GM19238 (cell line): ENCODE measurements at regions not wholly inside any gene's neighbourhood (a gene's known extent, or its start where the extent isn't known, plus 50 kb on each side); places are given as distances from the start of the nearest gene placed in this dataset.
"Not testable (repeated sequence)": the region's sequence is repeated elsewhere in the genome, so short reads cannot be mapped to it uniquely, and the experiment has no call there.

Experiments used
- DNase-seq: peaks from one replicate; pipeline ENCODE4 v3.0.0; 2011; ENCODE audit warnings: low spot score; ENCODE audit not compliant: insufficient read length

DNA sequence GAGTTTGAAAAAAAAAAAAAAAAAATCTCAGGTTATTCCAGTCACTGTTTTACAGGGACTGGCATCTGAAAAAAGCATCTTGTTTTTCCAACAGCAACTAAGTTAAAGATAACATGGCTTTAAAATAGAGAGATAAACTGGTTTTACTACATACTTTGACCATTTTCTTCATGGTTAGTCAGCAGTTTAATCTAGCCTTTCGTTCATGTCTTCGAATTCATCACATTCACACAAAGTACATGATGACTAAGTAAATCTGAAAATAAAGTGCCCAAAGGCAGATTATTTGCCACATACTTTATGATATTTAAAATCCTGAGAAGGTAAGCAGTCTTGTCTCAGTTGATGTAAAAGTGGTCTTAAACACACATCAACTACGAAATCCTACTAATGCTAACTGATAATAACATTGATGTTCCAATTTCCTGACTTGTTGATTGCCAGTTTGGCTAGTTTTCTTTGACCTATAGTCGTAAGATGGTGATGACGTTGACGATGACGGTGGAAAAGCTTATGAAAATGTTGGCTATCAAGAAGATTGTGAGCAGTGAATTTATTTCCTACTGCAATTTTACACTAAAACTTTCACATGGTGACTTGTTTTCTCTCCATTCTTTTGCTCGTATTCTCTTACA, 540.5 kb upstream of the BOD1L1 start:
- DNase-seq, result no peak

DNA sequence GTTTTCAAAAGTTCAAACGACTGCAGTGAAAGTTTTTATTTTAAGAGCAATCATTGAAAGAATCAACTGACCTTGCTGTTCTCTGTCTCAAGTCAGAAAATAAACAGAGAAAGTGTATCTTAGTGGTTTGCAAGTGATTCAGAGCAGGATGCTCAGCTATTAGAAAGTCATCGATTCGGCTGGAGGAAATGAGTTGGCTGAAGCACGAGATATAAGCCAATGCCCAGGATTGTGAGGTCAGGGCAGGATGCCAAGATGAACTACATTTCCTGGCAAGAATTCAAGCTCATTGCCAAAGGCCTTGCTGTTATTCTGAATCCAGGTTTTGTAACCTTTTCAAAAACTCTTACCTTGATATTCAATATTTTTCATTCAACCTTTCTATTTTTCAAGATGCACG, 541.4 kb upstream of the BOD1L1 start:
- DNase-seq, result no peak

DNA sequence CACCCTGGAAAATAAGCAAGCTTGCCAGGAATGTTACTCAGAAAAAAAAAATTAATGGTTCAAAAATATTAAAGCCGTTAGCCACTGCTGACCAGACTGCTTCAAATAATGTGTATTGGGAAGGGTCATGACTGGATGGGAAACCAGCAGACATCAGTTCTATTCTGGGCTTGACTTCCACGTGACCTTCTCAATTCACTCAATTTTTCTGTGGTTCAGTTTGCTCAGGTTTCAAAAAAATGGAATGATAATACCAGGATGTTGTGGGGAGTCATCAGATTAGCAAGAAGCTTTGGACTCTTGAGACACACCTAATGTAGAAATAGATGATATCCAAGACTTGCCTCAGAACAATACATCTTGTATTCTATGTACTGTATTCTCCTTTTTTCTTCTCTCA, 541.9 kb upstream of the BOD1L1 start:
- no peak for DNase-seq

DNA sequence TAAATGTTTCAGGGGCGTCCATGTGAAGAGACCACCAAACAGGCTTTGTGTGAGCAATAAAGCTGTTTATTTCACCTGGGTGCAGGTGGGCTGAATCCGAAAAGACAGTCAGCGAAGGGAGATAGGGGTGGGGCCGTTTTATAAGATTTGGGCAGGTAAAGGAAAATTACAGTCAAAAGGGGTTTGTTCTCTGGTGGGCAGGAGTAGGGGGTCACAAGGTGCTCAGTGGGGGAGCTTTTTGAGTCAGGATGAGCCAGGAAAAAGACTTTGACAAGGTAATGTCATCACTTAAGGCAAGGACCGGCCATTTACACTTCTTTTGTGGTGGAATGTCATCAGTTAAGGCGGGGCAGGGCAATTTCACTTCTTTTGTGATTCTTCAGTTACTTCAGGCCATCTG, 542.4 kb upstream of the BOD1L1 start:
- not testable (repeated sequence) for DNase-seq

DNA sequence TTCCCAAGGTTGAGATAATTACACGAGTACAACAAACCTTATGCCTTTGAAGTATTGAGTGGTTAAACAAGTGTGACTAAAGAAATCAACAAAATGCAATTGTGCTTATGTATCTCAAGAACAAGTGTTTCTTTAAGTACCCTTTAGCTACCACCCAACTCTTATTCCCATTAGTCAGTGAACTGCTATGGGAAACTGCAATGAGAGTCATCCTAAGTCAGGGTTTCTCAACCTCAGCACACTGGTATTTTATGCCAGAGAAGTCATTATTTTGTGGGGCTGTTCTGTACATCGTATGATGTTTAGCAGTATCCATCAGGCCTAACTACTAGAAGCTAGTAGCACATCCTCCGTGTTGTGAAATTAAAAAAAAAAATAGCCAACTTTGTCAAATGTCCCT, 549.1 kb upstream of the BOD1L1 start:
- no peak for DNase-seq

DNA sequence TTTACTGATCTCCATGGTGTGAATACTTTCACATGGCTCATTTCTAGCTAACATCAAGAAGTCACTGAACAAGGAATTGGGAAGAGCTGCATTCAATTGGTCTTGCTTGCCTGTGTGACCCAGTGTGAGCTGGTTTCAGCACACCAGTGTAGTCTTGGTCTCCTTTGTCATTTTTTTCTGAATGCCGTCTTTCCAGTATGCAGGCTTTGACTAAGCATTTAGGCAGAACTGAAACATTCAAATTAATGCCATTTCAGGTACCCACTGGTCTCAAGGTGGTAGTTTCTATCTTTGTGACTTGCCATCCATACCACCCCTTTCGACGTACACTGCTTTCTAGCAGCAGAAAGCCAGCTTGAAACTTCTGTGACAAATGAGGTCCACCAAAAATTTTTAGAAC, 550.5 kb upstream of the BOD1L1 start:
- DNase-seq, result no peak

DNA sequence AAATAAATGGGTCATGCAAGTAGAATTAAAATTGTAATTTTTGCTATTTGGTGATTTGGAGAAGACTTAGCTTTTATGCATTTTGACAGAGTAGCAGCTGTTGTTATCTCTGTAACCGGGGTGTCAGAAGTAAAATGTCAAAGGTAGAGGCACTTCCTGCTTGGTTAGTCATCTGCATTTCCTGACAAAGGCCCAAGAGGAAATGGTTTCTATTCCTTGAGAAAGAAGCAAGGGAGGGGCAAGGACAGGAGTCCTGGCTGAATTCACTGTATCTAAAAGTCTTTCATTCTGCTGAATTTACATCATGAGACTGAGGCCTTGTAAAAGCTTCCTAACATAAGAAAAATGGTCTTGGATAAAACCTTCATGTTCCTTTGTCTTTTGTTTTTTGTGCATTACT, 550.9 kb upstream of the BOD1L1 start:
- no peak for DNase-seq

DNA sequence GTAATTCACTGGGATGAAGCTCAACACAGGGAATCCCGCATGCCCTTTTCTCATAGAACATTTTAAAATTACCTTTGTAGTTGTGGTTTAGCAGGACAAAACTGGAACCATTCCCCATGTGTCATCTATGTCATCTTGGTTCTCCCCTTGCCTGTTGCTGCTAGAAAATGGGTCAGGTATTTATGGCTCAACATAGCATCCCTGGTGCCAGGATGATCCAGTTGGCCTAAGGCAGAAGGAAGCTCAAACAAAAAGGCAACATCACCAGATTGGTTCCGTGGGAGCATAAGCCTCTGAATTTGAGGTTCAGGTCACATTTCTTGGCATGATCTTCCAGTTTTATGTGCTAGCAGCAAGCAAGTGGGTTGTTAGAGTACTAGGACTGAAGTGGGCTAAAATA, 552.6 kb upstream of the BOD1L1 start:
- no peak for DNase-seq

DNA sequence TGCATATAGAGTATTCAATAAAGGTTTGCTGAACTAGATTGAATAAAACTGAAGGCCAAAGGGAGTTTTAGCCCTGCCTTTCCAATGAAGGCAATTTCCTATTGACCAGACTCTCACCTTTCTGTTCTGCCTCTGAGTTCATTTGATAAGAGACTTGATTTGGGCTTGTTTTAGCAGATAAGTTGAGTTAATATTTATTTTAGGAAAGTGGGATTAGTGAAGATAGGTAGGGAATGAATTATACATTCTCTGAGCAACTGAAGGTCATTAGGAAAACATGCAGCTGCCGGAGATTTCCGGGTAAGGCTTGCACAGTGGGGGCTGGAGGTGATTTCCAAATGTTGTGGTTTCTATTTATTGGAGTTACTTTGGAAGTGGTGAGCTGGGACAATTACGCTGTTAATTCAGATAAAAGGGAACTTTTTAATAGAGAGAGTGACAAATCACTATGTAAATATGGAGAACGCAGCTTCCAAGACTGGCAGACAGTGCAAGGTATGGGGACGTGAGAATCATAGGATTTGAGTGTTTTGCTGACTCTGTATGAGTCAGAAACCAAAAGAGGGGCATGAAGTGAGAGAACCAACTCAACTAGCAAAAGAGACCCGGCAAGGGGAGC, 553.6 kb upstream of the BOD1L1 start:
- no peak for DNase-seq

DNA sequence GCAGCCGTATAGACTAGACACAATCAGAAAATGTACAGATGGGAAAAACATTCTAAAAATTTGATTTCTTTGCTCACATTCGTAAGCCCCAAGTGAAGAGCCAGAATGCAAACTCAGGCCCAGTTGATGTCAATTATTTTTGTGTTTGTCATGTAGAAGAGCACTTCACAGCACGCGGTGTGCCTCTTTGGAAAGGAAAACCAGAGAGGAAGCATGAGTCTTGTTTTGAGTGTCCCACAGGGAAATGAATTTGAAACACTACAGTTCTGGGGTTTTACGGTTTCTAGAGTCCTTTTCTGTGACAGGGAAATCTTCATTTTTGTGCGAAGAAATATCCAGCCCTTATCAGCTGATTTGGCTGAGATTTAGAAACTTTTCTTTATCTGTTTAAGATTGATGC, 554.6 kb upstream of the BOD1L1 start:
- DNase-seq, result no peak

DNA sequence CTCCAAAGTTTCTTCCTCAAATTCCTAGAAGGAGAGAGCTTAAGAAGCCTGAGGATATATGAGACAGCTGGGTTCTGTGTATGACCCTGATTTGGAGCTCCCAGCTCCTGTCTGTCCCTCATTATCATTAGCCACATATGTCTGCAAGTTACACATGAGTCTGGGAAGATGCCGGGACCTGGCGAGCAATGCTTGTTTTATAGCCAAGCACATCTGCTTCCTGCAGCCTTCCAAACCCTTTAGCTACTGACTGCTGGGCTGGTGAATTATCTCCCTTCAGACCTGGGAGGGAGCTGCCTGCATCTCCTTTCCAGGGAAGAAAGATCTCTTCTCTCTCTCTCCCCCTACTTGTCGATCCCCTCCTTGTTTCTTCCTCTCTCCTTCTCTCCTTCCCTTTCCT, 556.7 kb upstream of the BOD1L1 start:
- DNase-seq, result no peak

DNA sequence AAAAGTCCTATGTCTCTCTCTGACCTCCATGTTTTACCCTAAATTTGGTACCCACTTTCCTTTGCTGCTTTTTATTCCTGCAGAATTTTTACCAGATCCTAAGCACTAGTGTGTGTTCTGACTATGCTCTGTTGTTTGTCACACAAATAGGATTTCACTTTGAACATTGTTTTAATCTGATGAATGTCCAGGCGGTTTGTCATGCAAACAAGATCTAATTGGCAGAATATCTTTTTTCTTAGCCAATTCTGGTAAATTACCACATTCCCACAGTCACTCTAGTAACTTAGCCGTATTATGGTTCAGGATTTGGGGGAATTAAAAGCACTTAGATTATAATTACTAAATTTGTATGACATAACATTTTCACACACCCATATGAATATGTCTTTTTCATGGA, 557.2 kb upstream of the BOD1L1 start:
- DNase-seq, result no peak

DNA sequence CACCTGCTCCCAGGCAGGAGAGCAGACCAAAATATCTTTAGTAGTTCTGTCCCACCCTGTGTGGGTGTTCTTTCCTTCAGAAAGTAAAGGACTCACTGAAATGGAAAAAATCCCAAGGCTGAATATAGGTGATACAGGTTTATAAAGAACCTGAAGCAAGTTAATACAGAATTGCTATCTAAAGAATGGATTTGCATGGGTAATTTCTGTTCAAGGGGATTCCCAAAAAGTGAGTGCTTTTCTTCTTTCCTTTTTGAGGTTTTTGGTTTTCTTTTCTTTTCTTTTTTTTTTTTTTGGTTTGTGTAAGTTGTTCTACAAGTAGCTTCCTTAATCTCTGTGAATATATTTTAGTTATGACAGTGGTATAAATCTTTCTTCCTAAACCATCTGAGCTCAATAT, 560.7 kb upstream of the BOD1L1 start:
- DNase-seq, result no peak

DNA sequence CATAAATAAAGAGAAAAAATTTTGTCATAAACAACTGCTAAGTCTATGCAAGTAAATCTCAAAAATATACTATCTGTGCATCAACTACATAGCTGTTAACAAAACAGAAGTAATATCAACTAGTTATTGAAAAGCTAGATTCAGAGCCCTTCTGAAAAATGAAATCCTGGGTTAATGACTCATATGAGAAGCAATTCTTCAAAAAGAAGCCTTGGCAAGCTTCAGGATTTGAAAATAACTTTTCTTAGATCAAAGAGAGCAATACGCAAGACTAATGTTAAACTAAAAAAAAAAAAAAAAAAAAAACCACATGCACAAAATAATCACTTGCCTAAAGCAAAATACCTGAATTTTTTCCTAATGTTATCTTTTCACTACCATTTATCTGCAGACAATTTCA, 566.1 kb upstream of the BOD1L1 start:
- DNase-seq, result no peak

DNA sequence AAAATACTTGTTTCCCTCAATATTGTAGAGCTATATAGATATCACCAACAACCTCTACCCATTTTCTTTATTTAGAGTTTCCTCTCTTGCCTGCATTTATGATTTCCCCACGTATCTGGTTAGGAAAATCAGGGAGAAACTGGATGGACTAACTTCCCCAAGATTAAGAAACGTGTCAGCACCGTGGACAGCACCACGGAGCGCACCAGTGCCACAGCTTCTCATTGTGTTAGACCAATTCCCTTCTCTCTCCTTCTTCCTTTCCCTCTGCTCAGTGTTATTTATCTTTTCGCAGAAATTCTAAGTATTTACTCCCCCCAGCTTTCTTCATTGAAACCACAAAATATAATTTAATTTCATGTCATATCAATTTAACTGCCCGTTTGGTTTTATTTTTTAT, 568.6 kb upstream of the BOD1L1 start:
- DNase-seq, result no peak

DNA sequence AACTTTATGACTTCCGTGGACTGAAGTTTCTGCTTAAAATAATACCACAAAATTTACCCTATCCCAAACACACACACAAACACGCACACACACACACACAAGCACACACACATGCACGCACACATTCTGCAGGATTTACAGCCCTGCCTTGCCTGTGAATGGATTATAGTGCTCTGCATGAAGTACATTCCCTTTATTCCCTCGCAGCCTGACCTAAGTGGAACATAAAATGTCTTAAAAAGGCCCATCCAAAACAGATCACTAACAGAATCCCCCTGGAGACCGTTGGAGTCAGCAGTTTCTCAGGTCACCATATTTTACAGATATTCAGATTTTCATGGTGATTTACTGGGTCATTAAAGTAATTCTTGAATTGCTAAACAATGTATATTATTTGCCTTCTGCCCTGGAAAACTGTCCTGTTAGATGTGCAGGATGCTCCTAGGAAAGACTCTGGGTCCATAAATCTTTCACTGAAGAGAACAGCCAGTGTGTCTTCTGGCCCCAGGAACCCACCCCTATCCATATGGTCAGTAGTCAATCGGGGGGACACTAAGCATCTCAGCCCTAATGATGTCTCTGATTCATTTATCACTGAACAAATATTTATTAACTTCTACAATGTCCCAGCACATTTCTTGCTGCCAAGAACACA, 587.7 kb upstream of the BOD1L1 start:
- DNase-seq, result no peak

DNA sequence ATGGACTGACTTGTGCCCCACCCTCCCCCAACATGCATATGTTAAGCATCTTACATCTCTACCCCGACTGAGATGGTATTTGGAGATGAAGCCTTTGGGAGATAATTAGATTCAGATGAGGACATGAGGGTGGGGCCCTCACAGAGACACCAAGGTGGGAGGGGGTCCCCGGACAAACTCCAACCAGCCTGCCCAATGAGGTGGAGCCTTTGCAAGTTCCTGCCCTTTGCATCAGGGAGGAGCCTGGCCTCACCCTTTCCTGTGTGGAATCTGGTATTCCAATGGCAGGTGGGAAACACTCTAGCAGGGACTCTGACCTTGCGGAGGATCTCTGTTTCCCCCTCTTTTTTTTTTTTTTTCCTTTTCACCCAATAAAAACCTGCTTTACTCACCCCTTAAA, 589.9 kb upstream of the BOD1L1 start:
- DNase-seq, result no peak

DNA sequence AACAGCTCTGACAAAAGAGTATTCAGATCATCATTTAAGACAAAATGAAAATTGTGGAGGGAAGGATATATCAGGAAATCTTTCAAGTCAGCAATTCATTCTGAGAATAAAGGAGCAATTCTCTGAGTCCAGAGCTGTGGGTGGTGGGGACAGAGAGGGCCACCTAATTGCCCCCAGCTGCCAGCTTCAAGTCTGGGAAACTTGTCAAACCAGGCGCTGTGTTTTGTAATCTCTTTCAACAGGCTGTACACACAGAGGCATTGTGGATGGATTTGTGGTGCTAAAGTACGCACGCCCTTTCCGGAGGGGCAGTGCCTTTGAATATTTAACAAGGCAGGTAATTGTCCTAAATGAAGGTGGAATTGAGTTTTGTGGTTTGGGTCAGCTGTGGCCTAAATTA, 591.1 kb upstream of the BOD1L1 start:
- DNase-seq, result no peak

DNA sequence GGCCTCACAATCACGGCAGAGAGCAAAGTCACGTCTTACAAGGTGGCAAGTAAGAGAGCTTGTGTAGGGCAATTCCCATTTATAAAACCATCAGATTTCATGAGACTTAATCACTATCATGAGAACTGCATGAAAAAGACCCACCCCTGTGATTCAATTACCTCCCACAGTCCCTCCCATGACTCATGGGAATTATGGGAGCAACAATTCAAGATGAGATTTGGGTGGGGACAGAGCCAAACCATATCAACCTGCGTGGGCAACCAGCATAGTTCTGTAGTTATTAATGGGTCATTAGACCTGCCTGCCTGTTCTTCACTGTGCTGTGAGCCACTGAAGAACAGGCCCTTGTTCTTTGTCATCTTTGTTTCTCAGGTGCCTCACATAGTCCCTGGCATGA, 593.7 kb upstream of the BOD1L1 start:
- no peak for DNase-seq

DNA sequence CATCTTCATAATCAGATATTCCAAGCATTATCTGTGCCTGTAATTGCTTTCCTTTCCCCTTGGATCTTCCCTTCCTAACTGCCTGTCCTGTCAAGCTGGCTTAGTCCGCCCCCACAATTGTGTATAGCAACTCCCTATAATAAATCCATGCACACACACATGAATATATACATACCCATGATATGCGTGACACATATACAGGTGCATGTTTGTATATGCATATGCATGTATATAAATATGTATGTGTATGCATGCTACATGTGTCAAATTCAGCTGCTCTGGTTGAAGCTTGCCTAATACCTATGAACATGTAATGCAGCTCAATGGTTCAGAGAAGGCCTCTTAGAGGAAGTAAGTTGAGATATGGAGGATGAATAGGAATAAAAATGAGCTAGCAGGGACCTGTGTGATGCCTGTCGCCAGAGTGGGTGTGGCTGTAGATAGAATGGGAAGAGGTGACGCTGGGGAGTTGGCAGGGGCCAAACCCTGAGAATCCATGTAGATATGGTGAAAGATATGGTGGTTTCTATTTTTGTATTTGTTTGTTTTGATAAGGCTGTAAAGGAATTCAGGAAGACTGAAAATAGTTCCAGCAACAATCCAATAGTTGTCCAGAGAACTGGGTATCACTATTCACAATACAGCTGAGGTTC, 595.0 kb upstream of the BOD1L1 start:
- DNase-seq, result no peak

DNA sequence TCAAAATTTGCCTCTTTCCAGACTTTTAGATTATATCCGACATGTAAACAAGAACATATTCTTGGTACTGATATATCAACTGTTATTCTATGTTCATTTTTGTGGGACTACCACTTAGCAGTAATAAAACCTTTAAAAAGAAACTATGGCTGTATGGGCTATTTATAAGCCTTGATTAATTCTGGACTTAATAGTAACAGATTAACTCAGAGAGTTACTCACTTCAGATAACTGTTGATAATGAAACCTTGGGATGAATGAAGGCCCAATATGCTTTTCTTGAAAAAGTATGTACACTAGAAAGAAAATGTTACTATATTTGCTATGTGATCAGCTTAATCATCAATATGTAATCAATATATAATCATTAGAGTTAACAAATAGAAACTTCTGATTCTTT, 595.9 kb upstream of the BOD1L1 start:
- no peak for DNase-seq

DNA sequence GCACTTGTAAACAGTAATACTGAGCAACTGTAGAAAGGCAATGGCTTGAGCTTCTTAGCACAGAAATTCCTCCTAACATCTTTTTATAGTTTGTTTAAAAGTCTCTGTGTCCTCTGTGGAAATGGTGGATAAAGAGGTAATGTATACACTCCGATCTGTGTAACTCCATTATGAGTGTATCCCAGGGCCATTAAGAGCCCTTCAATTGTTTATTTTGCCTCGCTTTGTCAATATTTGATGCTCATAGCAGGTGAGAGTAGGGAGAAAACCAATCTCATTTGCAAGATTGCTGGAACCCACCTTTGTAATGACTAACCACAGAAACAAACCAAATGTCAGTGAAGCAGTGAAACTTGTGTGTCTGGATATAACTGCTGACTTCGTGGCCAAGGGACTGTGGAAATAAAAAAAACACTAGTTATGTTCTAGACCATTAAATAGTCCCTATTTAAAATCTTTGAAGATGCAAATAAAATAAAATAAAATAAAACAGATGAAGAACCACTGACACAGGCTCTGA, 598.2 kb upstream of the BOD1L1 start:
- no peak for DNase-seq
